Uterus (tissue), 3 donors: ENCODE measurements at regions not wholly inside any gene's neighbourhood (a gene's known extent, or its start where the extent isn't known, plus 50 kb on each side); places are given as distances from the start of the nearest gene placed in this dataset.
"Not testable (repeated sequence)": the region's sequence is repeated elsewhere in the genome, so short reads cannot be mapped to it uniquely, and the experiment has no call there.

Source experiments
- DNase-seq, 2 donors: peaks; one replicate each; pipeline ENCODE4 v3.0.0-alpha.2; 2019 to 2020
- H3K27ac ChIP-seq, 2 donors: fragments of 200-600 bp; sonication (generic); 1 replicate in 1 of 2; 2 replicates in 1 of 2; pipeline ENCODE4 v1.5.1; 2016 to 2018
- H3K27me3 ChIP-seq, 2 donors: fragments of 200-600 bp; sonication (generic); one replicate each; pipeline ENCODE4 v1.5.1; 2018 to 2019; ENCODE audit warnings: control low read depth in 1 of 2
- H3K36me3 ChIP-seq, 2 donors: fragments of 200-600 bp; sonication (generic); one replicate each; pipeline ENCODE4 v1.5.1; 2019; ENCODE audit warnings: control low read depth in 1 of 2
- H3K4me1 ChIP-seq, 2 donors: fragments of 200-600 bp; sonication (generic); one replicate each; pipeline ENCODE4 v1.5.1; 2018 to 2019; ENCODE audit warnings: control low read depth in 1 of 2
- H3K4me3 ChIP-seq, 2 donors: fragments of 200-600 bp; sonication (generic); 1 replicate in 1 of 2; 2 replicates in 1 of 2; pipeline ENCODE4 v1.5.1; 2018 to 2019; ENCODE audit warnings: mild to moderate bottlenecking in 1 of 2
- H3K9me3 ChIP-seq, 2 donors: fragments of 200-600 bp; sonication (generic); one replicate each; pipeline ENCODE4 v1.5.1; 2019; ENCODE audit warnings: control low read depth in 1 of 2
- CTCF ChIP-seq, 4 experiments: fragments of 200-600 bp in 2 of 4; fragments of 450-650 bp in 2 of 4; sonication (generic) in 2 of 4; IDR thresholded peaks; one replicate each; pipeline ENCODE4 v1.5.1; 2016 to 2019; ENCODE audit warnings: antibody characterized with exemption in 4 of 4, mild to moderate bottlenecking in 2 of 4, moderate library complexity in 1 of 4
- POLR2A ChIP-seq, 2 donors: fragments of 450-650 bp; IDR thresholded peaks; one replicate each; pipeline ENCODE4 v1.6.1; 2016; ENCODE audit warnings: antibody characterized with exemption in 2 of 2, mild to moderate bottlenecking in 1 of 2, moderate library complexity in 1 of 2
- intact Hi-C: fragments of 100-400 bp; cut with DNase I; formaldehyde crosslinking; loops from one replicate; pipeline ENCODE4 v1.15.1; 2023; ENCODE audit warnings: low total_unique reads
- donor health status: DM: yes; HTN: yes; CAD: no.

- intact Hi-C loops: no loop called here
- TF ChIP-seq POLR2A (IDR thresholded peaks at IDR 0.05) (no peak), CTCF (IDR thresholded peaks at IDR 0.05) (no peak)
- Histone ChIP-seq H3K27me3 (no peaks in the 10 kb centered on the region), H3K4me1 (no peaks in the 10 kb centered on the region), H3K36me3 (no peaks in the 10 kb centered on the region), H3K4me3 (no peak overlapping the region), H3K27ac (no peak overlapping the region), H3K9me3 (no peaks in the 10 kb centered on the region)
- no peak for DNase-seq
Observed at GRCh38 chr4:124065422-124065821, 647.1 kb downstream of the ANKRD50 start.

DNA sequence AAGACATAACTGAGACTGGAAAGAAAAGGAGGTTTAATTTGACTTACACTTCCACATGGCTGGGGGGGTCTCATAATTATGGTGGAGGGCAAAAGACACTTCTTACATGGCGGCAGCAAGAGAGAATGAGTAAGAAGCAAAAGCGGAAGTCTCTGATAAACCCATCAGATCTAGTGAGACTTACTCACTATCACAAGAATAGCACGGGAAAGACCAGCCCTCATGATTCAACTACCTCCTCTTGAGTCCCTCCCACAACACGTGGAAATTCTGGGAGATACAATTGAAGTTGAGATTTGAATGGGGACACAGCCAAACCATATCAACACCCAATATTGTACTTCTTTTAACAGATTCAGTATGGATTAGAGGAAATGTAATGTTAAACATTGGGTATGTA is 646.6 kb downstream of the ANKRD50 start:
- no peaks in the 10 kb centered on the region for H3K27me3 ChIP-seq
- TF ChIP-seq CTCF (IDR thresholded peaks at IDR 0.05): no peak
- no peak overlapping the region for H3K27ac ChIP-seq
- peaks cover 0 to 2% of the 10 kb centered on the region in 2 donors for H3K9me3 ChIP-seq
- no peaks in the 10 kb centered on the region for H3K4me1 ChIP-seq
- H3K4me3 ChIP-seq: no peak overlapping the region
- intact Hi-C loops: no loop called here
- H3K36me3 ChIP-seq: no peaks in the 10 kb centered on the region
- DNase-seq: no peak

DNA sequence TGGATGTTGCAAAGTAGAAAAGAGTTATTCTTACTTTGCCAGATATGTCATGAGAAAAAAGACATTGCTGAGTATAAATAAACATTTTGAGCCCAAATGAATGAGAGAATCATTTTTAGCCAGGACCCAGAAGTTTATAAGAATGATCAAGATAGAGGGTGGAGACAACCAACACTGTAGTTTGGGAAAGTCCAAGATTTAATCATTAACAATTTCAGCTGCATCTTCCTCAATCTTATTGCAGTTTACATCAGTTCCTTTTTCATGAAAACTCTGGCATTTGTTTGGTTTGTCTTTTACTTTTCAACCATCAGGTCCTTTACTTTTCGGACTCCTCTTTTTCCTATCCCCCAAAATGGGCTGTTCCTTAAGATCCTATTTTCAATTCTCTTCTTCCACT is 645.9 kb downstream of the ANKRD50 start:
- TF ChIP-seq CTCF (IDR thresholded peaks at IDR 0.05) (no peak), POLR2A (IDR thresholded peaks at IDR 0.05) (no peak)
- Histone ChIP-seq H3K27me3 (no peaks in the 10 kb centered on the region), H3K4me3 (no peak overlapping the region), H3K4me1 (no peaks in the 10 kb centered on the region), H3K36me3 (no peaks in the 10 kb centered on the region), H3K9me3 (peaks cover 0 to 5% of the 10 kb centered on the region in 2 donors), H3K27ac (no peak overlapping the region)
- no peak for DNase-seq
- intact Hi-C loops: no loop called here

DNA sequence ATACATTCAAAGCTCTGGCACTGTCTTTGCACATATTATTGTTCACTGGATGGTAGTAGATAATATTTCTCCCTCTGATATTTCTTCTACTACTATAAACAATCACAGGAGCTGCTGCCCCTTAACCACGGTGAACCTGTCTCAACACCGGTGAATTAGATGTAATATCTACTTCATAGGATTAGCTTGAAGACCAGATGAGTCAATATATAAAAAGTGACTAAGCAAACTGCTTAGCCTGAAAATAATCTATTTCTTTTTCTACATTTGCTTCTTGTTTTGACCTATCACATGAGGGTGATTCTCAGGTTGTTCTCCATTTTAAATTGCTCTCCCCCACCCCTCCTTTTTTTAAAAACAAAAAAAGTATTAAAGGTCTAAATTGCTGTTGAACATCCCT is 645.5 kb downstream of the ANKRD50 start:
- TF ChIP-seq CTCF (IDR thresholded peaks at IDR 0.05) (no peak), POLR2A (IDR thresholded peaks at IDR 0.05) (no peak)
- Histone ChIP-seq H3K4me1 (no peaks in the 10 kb centered on the region), H3K9me3 (peaks cover 0 to 5% of the 10 kb centered on the region in 2 donors), H3K4me3 (no peak overlapping the region), H3K36me3 (no peaks in the 10 kb centered on the region), H3K27ac (no peak overlapping the region), H3K27me3 (no peaks in the 10 kb centered on the region)
- no peak for DNase-seq
- intact Hi-C loops: no loop called here

- intact Hi-C loops: no loop called here
- Histone ChIP-seq H3K4me3 (no peak overlapping the region), H3K27ac (no peak overlapping the region), H3K36me3 (no peaks in the 10 kb centered on the region), H3K4me1 (no peaks in the 10 kb centered on the region), H3K9me3 (peaks cover 0 to 5% of the 10 kb centered on the region in 2 donors), H3K27me3 (no peaks in the 10 kb centered on the region)
- TF ChIP-seq POLR2A (IDR thresholded peaks at IDR 0.05) (no peak), CTCF (IDR thresholded peaks at IDR 0.05) (no peak)
- DNase-seq: no peak
Observed at GRCh38 chr4:124070688-124071484, 641.6 kb downstream of the ANKRD50 start.

- H3K9me3 ChIP-seq: peaks cover 0 to 12% of the 10 kb centered on the region in 2 donors
- H3K36me3 ChIP-seq, H3K4me3 ChIP-seq, H3K27me3 ChIP-seq, H3K27ac ChIP-seq, H3K4me1 ChIP-seq, intact Hi-C loops, DNase-seq: not testable (repeated sequence)
Observed at GRCh38 chr4:124075276-124075675, 637.3 kb downstream of the ANKRD50 start.
